HEK293 (cell line): ENCODE measurements at regions not wholly inside any gene's neighbourhood (a gene's known extent, or its start where the extent isn't known, plus 50 kb on each side); places are given as distances from the start of the nearest gene placed in this dataset.

ENCODE experiments used
- CTCF ChIA-PET: fragments of 350-600 bp; formaldehyde crosslinking; extraction: SDS; loops from one replicate; lab custom pipeline; 2021; ENCODE audit warnings: antibody characterized with exemption; lab: Yijun Ruan, JAX
- POLR2A ChIA-PET: fragments of 300-600 bp; formaldehyde crosslinking; extraction: SDS; loops from one replicate; lab custom pipeline; 2020; ENCODE audit warnings: antibody characterized with exemption, inconsistent platforms; lab: Yijun Ruan, JAX
- H3K27ac ChIP-seq: fragments of 200-500 bp; sonication (Bioruptor generic); 2 replicates; pipeline ENCODE4 v1.5.1; 2014; ENCODE audit warnings: low read depth, low read length, control low read depth, inconsistent platforms; ENCODE audit errors: extremely low read depth
- H3K36me3 ChIP-seq, 2 experiments: fragments of 200-500 bp in 1 of 2; sonication (Bioruptor generic) in 1 of 2; 1 replicate in 1 of 2; 2 replicates in 1 of 2; pipeline ENCODE4 v1.5.1; 2014 to 2017; ENCODE audit warnings: inconsistent platforms in 2 of 2, low read length in 2 of 2; ENCODE audit not compliant: control insufficient read depth in 2 of 2, insufficient read depth in 1 of 2
- H3K4me1 ChIP-seq: fragments of 200-500 bp; sonication (Bioruptor generic); 2 replicates; pipeline ENCODE4 v1.5.1; 2014; ENCODE audit warnings: mild to moderate bottlenecking, low read length, inconsistent platforms; ENCODE audit not compliant: control insufficient read depth, insufficient read depth
- H3K4me3 ChIP-seq: 2 replicates; pipeline ENCODE4 v1.5.1; 2011; ENCODE audit warnings: low read depth, mild to moderate bottlenecking, control low read depth, low read length, moderate library complexity
- H3K9me3 ChIP-seq: fragments of 200-500 bp; sonication (Bioruptor generic); 2 replicates; pipeline ENCODE4 v1.5.1; 2014; ENCODE audit warnings: low read depth, low read length, inconsistent platforms; ENCODE audit not compliant: control insufficient read depth, insufficient read depth
- BCL6B ChIP-seq: fragments of 450-650 bp; formaldehyde crosslinking; IDR thresholded peaks from 2 replicates; pipeline ENCODE4 v1.5.1; 2017; ENCODE audit warnings: missing biosample characterization, missing genetic modification characterization
- CTCF ChIP-seq: fragments of 450-650 bp; formaldehyde crosslinking; IDR thresholded peaks from 2 replicates; pipeline ENCODE4 v1.5.1; 2016; ENCODE audit warnings: missing biosample characterization, missing genetic modification characterization
- GFI1B ChIP-seq: fragments of 450-650 bp; formaldehyde crosslinking; IDR thresholded peaks from 2 replicates; pipeline ENCODE4 v1.5.1; 2016; ENCODE audit warnings: missing biosample characterization, missing genetic modification characterization
- RBAK ChIP-seq: fragments of 450-650 bp; formaldehyde crosslinking; IDR thresholded peaks from 2 replicates; pipeline ENCODE4 v1.5.1; 2016; ENCODE audit warnings: missing biosample characterization, missing genetic modification characterization
- ZBTB20 ChIP-seq: fragments of 450-650 bp; formaldehyde crosslinking; IDR thresholded peaks from 2 replicates; pipeline ENCODE4 v1.5.1; 2016; ENCODE audit warnings: missing biosample characterization, missing genetic modification characterization
- ZNF169 ChIP-seq: fragments of 450-650 bp; formaldehyde crosslinking; IDR thresholded peaks from 2 replicates; pipeline ENCODE4 v1.5.1; 2016; ENCODE audit warnings: missing biosample characterization, missing genetic modification characterization
- ZNF239 ChIP-seq: fragments of 450-650 bp; formaldehyde crosslinking; IDR thresholded peaks from 2 replicates; pipeline ENCODE4 v1.5.1; 2016; ENCODE audit warnings: missing biosample characterization, missing genetic modification characterization
- ZNF302 ChIP-seq: fragments of 450-650 bp; formaldehyde crosslinking; IDR thresholded peaks from 2 replicates; pipeline ENCODE4 v1.5.1; 2016; ENCODE audit warnings: missing biosample characterization, missing genetic modification characterization, low read depth
- ZNF488 ChIP-seq: fragments of 450-650 bp; formaldehyde crosslinking; IDR thresholded peaks from 2 replicates; pipeline ENCODE4 v1.5.1; 2016; ENCODE audit warnings: missing biosample characterization, missing genetic modification characterization
- ZNF501 ChIP-seq: fragments of 450-650 bp; formaldehyde crosslinking; IDR thresholded peaks from 2 replicates; pipeline ENCODE4 v1.5.1; 2016; ENCODE audit warnings: missing biosample characterization, missing genetic modification characterization
- ZNF548 ChIP-seq: fragments of 450-650 bp; formaldehyde crosslinking; IDR thresholded peaks from 2 replicates; pipeline ENCODE4 v1.5.1; 2016; ENCODE audit warnings: missing biosample characterization, missing genetic modification characterization
- ZNF561 ChIP-seq: fragments of 450-650 bp; IDR thresholded peaks from 2 replicates; pipeline ENCODE4 v1.5.1; 2018; ENCODE audit warnings: missing biosample characterization, missing genetic modification characterization, borderline replicate concordance
- ZNF600 ChIP-seq: fragments of 450-650 bp; formaldehyde crosslinking; IDR thresholded peaks from 2 replicates; pipeline ENCODE4 v1.5.1; 2016; ENCODE audit warnings: missing biosample characterization, missing genetic modification characterization
- ZNF624 ChIP-seq: fragments of 450-650 bp; formaldehyde crosslinking; IDR thresholded peaks from 2 replicates; pipeline ENCODE4 v1.5.1; 2017; ENCODE audit warnings: missing biosample characterization, missing genetic modification characterization
- ZNF664 ChIP-seq: fragments of 450-650 bp; formaldehyde crosslinking; IDR thresholded peaks from 2 replicates; pipeline ENCODE4 v1.5.1; 2016; ENCODE audit warnings: missing biosample characterization, missing genetic modification characterization
- ZNF677 ChIP-seq: fragments of 450-650 bp; IDR thresholded peaks from 2 replicates; pipeline ENCODE4 v1.5.0; 2018; ENCODE audit warnings: missing biosample characterization, mild to moderate bottlenecking, missing genetic modification characterization, moderate library complexity
- TF ChIP-seq, protein P1 (sequence below): fragments of 450-650 bp; formaldehyde crosslinking; IDR thresholded peaks from 2 replicates; pipeline ENCODE4 v1.5.1; 2016; ENCODE audit warnings: missing biosample characterization, missing genetic modification characterization
- TF ChIP-seq, protein P2 (sequence below): fragments of 450-650 bp; formaldehyde crosslinking; IDR thresholded peaks from 2 replicates; pipeline ENCODE4 v1.5.1; 2017; ENCODE audit warnings: missing biosample characterization, missing genetic modification characterization
- TF ChIP-seq, protein P3 (sequence below): fragments of 450-650 bp; formaldehyde crosslinking; IDR thresholded peaks from 2 replicates; pipeline ENCODE4 v1.5.0; 2017; ENCODE audit warnings: missing biosample characterization, missing genetic modification characterization, borderline replicate concordance
- TF ChIP-seq, protein P4 (sequence below): fragments of 450-650 bp; formaldehyde crosslinking; IDR thresholded peaks from 2 replicates; pipeline ENCODE4 v1.5.1; 2016; ENCODE audit warnings: missing biosample characterization, missing genetic modification characterization

DNA sequence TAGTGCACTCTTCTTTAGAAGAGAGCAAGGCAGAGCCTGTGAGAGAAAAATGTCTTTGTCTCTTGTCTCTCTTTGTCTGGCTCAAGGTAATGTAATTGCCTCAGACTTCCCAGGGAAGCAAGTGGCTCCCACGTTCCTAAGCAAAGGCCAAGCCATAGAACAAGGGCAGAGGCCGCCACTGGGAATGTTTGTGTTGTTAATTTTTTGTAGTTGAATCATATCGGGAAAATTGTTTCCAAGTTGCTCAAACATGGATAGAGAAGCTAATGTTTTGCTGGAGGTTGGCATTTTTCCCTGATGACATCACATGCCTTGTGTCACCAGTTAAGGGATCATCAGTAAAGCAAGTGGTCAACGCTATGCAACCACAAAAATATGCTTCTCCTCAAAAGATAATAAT is 211.5 kb upstream of the FOXA2 start:
- Histone ChIP-seq H3K4me3 (no peak overlapping the region), H3K4me1 (no peaks in the 10 kb centered on the region), H3K36me3 (no peaks in the 10 kb centered on the region), H3K9me3 (no peaks in the 10 kb centered on the region), H3K27ac (no peak overlapping the region)
- ChIA-PET CTCF (no interaction called here), POLR2A (no interaction called here)
- TF ChIP-seq ZNF488 (no peak), ZNF302 (tag by site-specific recombination) (no peak), ZNF561 (no peak)
- TF ChIP-seq, protein P1, sequence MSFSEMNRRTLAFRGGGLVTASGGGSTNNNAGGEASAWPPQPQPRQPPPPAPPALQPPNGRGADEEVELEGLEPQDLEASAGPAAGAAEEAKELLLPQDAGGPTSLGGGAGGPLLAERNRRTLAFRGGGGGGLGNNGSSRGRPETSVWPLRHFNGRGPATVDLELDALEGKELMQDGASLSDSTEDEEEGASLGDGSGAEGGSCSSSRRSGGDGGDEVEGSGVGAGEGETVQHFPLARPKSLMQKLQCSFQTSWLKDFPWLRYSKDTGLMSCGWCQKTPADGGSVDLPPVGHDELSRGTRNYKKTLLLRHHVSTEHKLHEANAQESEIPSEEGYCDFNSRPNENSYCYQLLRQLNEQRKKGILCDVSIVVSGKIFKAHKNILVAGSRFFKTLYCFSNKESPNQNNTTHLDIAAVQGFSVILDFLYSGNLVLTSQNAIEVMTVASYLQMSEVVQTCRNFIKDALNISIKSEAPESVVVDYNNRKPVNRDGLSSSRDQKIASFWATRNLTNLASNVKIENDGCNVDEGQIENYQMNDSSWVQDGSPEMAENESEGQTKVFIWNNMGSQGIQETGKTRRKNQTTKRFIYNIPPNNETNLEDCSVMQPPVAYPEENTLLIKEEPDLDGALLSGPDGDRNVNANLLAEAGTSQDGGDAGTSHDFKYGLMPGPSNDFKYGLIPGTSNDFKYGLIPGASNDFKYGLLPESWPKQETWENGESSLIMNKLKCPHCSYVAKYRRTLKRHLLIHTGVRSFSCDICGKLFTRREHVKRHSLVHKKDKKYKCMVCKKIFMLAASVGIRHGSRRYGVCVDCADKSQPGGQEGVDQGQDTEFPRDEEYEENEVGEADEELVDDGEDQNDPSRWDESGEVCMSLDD (tag by site-specific recombination): no peak

DNA sequence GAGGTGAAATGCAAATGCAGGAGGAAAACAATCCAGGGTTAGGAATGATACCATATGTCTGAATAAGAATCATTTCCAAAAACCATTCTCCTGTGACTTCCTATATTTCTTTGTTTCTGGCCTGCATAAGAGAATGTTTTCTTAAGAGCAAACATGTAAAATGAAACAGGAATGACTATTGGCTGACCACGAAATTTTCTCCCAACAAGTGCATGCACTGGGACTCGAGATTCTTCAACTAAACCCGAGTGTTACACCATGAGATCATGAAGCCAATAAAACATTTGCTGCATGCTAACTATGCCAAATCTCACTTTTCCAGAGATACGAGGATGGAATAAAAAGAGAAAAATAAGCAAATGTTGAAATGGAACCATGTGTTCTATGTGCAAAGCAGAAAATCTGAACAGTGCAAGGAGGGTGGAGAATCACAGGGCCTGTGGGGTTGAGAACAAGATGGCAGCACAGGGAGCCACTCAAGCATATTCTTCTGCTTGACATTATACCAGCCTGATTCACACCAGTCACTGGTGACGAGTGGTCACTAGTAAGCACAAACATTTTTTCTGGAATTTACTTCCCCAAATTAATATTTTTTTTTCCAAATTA is 212.2 kb upstream of the FOXA2 start:
- no peaks in the 10 kb centered on the region for H3K4me1 ChIP-seq
- CTCF ChIA-PET: no interaction called here
- TF ChIP-seq ZNF664 (tag by site-specific recombination): no peak
- TF ChIP-seq, protein P2, sequence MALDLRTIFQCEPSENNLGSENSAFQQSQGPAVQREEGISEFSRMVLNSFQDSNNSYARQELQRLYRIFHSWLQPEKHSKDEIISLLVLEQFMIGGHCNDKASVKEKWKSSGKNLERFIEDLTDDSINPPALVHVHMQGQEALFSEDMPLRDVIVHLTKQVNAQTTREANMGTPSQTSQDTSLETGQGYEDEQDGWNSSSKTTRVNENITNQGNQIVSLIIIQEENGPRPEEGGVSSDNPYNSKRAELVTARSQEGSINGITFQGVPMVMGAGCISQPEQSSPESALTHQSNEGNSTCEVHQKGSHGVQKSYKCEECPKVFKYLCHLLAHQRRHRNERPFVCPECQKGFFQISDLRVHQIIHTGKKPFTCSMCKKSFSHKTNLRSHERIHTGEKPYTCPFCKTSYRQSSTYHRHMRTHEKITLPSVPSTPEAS (tag by site-specific recombination): no peak
- TF ChIP-seq ZNF548: no peak
- TF ChIP-seq, protein P3, sequence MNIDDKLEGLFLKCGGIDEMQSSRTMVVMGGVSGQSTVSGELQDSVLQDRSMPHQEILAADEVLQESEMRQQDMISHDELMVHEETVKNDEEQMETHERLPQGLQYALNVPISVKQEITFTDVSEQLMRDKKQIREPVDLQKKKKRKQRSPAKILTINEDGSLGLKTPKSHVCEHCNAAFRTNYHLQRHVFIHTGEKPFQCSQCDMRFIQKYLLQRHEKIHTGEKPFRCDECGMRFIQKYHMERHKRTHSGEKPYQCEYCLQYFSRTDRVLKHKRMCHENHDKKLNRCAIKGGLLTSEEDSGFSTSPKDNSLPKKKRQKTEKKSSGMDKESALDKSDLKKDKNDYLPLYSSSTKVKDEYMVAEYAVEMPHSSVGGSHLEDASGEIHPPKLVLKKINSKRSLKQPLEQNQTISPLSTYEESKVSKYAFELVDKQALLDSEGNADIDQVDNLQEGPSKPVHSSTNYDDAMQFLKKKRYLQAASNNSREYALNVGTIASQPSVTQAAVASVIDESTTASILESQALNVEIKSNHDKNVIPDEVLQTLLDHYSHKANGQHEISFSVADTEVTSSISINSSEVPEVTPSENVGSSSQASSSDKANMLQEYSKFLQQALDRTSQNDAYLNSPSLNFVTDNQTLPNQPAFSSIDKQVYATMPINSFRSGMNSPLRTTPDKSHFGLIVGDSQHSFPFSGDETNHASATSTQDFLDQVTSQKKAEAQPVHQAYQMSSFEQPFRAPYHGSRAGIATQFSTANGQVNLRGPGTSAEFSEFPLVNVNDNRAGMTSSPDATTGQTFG (tag by site-specific recombination): no peak
- no peak for TF ChIP-seq ZBTB20 (tag by site-specific recombination)
- no peak for TF ChIP-seq RBAK (tag by site-specific recombination)
- TF ChIP-seq, all 188 proteins: peak for 0
- POLR2A ChIA-PET: no interaction called here
- Histone ChIP-seq H3K27ac (no peak overlapping the region), H3K36me3 (no peaks in the 10 kb centered on the region), H3K9me3 (no peaks in the 10 kb centered on the region), H3K4me3 (no peak overlapping the region)

DNA sequence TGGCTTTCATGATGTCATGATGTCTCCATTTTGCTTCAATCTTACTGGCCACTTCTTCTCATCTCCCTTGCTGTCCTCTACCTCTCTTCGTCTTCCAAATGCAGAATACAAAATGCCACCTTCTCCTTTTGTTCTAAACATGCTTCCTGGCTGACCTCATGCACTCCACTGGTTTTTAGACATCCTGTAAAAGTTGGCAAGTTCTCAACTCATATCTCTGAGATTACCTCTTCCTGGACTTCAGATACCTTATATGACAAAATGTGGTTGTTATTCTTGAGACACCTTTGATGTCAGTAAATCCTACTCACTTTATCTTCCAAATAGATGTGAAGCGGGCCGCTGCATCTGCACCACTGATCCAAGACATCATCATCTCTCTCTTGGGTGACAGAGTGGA is 212.7 kb upstream of the FOXA2 start:
- Histone ChIP-seq H3K27ac (no peak overlapping the region), H3K36me3 (no peaks in the 10 kb centered on the region), H3K4me3 (no peak overlapping the region), H3K9me3 (no peaks in the 10 kb centered on the region), H3K4me1 (no peaks in the 10 kb centered on the region)
- POLR2A ChIA-PET: no interaction called here
- CTCF ChIA-PET: interaction anchor here (0.5 kb wide), 1 partner anchor 108 kb away, joined by 3 read pairs; no protein-coding TSS in a partner anchor
- TF ChIP-seq ZNF548: no peak
- no peak for TF ChIP-seq ZNF501 (tag by site-specific recombination)
- TF ChIP-seq ZNF677 (tag by site-specific recombination): no peak
- TF ChIP-seq, protein P4, sequence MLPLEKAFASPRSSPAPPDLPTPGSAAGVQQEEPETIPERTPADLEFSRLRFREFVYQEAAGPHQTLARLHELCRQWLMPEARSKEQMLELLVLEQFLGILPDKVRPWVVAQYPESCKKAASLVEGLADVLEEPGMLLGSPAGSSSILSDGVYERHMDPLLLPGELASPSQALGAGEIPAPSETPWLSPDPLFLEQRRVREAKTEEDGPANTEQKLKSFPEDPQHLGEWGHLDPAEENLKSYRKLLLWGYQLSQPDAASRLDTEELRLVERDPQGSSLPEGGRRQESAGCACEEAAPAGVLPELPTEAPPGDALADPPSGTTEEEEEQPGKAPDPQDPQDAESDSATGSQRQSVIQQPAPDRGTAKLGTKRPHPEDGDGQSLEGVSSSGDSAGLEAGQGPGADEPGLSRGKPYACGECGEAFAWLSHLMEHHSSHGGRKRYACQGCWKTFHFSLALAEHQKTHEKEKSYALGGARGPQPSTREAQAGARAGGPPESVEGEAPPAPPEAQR (tag by site-specific recombination): no peak
- TF ChIP-seq CTCF: no peak
- no peak for TF ChIP-seq ZNF600
- no peak for TF ChIP-seq ZNF239 (tag by site-specific recombination)
- no peak for TF ChIP-seq ZNF169 (tag by site-specific recombination)
- TF ChIP-seq ZNF624 (tag by site-specific recombination): no peak
- no peak for TF ChIP-seq BCL6B
- no peak for TF ChIP-seq GFI1B (tag by site-specific recombination)
